Peyer's patch (tissue), 4 donors: ENCODE measurements at regions not wholly inside any gene's neighbourhood (a gene's known extent, or its start where the extent isn't known, plus 50 kb on each side); places are given as distances from the start of the nearest gene placed in this dataset.

ENCODE experiments used
- DNase-seq, 3 donors: peaks; one replicate each; pipeline ENCODE4 v3.0.0-alpha.2; 2017 to 2019
- H3K27ac ChIP-seq, 4 donors: fragments of 200-600 bp; sonication (generic); one replicate each; pipeline ENCODE4 v1.5.1; 2016 to 2019
- H3K27me3 ChIP-seq, 2 donors: fragments of 200-600 bp; sonication (generic); one replicate each; pipeline ENCODE4 v1.5.1; 2019
- H3K36me3 ChIP-seq, 3 donors: fragments of 200-600 bp; sonication (generic); one replicate each; pipeline ENCODE4 v1.5.1; 2016 to 2019
- H3K4me1 ChIP-seq, 4 donors: fragments of 200-600 bp; sonication (generic); one replicate each; pipeline ENCODE4 v1.5.1; 2016 to 2019
- H3K4me3 ChIP-seq, 4 donors: fragments of 200-600 bp; sonication (generic); 1 replicate in 3 of 4; 2 replicates in 1 of 4; pipeline ENCODE4 v1.5.1; 2016 to 2019; ENCODE audit warnings: mild to moderate bottlenecking in 1 of 4
- H3K9me3 ChIP-seq, 4 donors: fragments of 200-600 bp; sonication (generic); one replicate each; pipeline ENCODE4 v1.5.1; 2016 to 2019; ENCODE audit warnings: mild to moderate bottlenecking in 1 of 4
- POLR2A ChIP-seq, 2 donors: fragments of 450-650 bp; IDR thresholded peaks; one replicate each; pipeline ENCODE4 v1.5.1; 2017; ENCODE audit warnings: antibody characterized with exemption in 2 of 2, mild to moderate bottlenecking in 2 of 2, moderate library complexity in 2 of 2
- TF ChIP-seq, protein P1 (sequence below), 6 experiments: fragments of 450-650 bp in 4 of 6; fragments of 200-600 bp in 2 of 6; sonication (generic) in 1 of 6; IDR thresholded peaks; one replicate each; pipeline ENCODE4 v1.5.1; 2017 to 2019; ENCODE audit warnings: antibody characterized with exemption in 6 of 6, mild to moderate bottlenecking in 3 of 6, moderate library complexity in 1 of 6

DNA sequence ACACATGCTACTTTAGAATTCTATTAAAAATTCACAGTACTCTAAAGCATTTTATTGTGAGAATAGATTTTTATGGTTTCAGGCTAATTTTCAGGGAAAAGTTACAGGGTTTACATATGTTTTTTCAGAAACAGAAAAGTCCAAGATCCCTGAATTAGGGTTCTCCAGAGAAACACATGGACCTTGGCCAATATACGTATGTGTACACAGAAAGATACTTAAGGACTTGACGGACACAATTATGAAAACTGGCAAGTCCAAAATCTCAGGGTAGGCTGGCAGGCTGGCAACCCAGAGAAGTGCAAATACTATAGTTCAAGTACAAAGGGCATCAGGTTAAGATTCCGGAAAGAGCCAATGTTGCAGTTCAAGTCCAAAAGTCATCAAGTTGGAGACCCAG, 1897.8 kb upstream of the PCDH10 start:
- Histone ChIP-seq H3K27ac (no peak overlapping the region), H3K36me3 (no peaks in the 10 kb centered on the region), H3K9me3 (no peaks in the 10 kb centered on the region), H3K4me3 (no peak overlapping the region), H3K27me3 (no peaks in the 10 kb centered on the region), H3K4me1 (no peaks in the 10 kb centered on the region)
- no peak for DNase-seq
- TF ChIP-seq, protein P1, sequence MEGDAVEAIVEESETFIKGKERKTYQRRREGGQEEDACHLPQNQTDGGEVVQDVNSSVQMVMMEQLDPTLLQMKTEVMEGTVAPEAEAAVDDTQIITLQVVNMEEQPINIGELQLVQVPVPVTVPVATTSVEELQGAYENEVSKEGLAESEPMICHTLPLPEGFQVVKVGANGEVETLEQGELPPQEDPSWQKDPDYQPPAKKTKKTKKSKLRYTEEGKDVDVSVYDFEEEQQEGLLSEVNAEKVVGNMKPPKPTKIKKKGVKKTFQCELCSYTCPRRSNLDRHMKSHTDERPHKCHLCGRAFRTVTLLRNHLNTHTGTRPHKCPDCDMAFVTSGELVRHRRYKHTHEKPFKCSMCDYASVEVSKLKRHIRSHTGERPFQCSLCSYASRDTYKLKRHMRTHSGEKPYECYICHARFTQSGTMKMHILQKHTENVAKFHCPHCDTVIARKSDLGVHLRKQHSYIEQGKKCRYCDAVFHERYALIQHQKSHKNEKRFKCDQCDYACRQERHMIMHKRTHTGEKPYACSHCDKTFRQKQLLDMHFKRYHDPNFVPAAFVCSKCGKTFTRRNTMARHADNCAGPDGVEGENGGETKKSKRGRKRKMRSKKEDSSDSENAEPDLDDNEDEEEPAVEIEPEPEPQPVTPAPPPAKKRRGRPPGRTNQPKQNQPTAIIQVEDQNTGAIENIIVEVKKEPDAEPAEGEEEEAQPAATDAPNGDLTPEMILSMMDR (IDR thresholded peaks at IDR 0.05): no peak
- TF ChIP-seq POLR2A (IDR thresholded peaks at IDR 0.05): no peak

DNA sequence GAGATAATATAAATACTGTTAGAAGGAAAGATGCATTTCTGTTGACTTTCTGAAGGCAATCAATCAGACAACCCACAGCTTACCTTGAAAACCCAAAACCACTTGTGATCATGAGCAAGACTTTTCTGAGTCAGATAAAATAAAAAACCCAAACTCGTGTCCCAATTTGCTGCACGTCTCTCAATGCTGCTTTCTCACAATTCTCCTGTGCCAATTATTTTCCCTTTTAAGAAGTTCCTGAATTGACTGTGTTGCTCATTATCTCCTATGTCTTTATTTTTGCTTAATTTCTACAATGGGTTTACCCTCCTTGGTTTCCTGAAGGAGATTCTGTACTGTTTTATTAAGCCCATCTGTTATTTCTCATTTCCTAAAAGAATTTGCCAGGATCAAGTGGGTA, 1891.9 kb upstream of the PCDH10 start:
- H3K4me3 ChIP-seq: no peak overlapping the region
- no peaks in the 10 kb centered on the region for H3K9me3 ChIP-seq
- H3K36me3 ChIP-seq: no peaks in the 10 kb centered on the region
- no peak overlapping the region for H3K27ac ChIP-seq
- no peak for DNase-seq
- TF ChIP-seq, protein P1 (IDR thresholded peaks at IDR 0.05): no peak
- no peak for TF ChIP-seq POLR2A (IDR thresholded peaks at IDR 0.05)
- no peaks in the 10 kb centered on the region for H3K4me1 ChIP-seq
- H3K27me3 ChIP-seq: no peaks in the 10 kb centered on the region

DNA sequence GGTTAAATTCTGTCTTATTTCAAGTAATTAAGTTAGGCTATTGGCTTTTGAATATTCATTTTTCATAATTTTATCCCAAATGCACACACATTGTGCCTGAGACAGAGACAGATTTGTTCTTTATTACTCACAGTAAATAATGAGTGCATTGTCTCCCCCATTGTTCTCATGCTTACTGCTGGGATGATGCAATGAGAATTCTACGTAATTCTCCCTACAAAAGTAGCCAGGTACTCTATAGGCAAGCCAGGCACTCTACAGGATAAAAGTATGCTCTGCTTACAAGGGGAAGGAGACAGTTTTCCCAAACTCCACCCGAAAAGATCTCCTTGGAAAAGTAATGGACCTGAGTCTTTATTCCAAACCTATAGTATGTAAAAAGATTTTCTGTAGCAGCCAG, 1890.7 kb upstream of the PCDH10 start:
- Histone ChIP-seq H3K36me3 (no peaks in the 10 kb centered on the region), H3K9me3 (no peaks in the 10 kb centered on the region), H3K27me3 (no peaks in the 10 kb centered on the region), H3K4me1 (no peaks in the 10 kb centered on the region), H3K4me3 (no peak overlapping the region), H3K27ac (no peak overlapping the region)
- TF ChIP-seq, protein P1 (IDR thresholded peaks at IDR 0.05): no peak
- TF ChIP-seq POLR2A (IDR thresholded peaks at IDR 0.05): no peak
- DNase-seq: no peak

GRCh38 chr4:131288441-131288840, 1860.7 kb upstream of the PCDH10 start:
- no peak overlapping the region for H3K4me3 ChIP-seq
- H3K27me3 ChIP-seq: no peaks in the 10 kb centered on the region
- peaks cover 0 to 5% (median 0%) of the 10 kb centered on the region in 4 donors for H3K9me3 ChIP-seq
- H3K36me3 ChIP-seq: no peaks in the 10 kb centered on the region
- DNase-seq: no peak
- no peaks in the 10 kb centered on the region for H3K4me1 ChIP-seq
- H3K27ac ChIP-seq: no peak overlapping the region
- no peak for TF ChIP-seq POLR2A (IDR thresholded peaks at IDR 0.05)
- TF ChIP-seq, protein P1 (IDR thresholded peaks at IDR 0.05): no peak

GRCh38 chr4:131296192-131296591, 1852.9 kb upstream of the PCDH10 start:
- Histone ChIP-seq H3K4me1 (no peaks in the 10 kb centered on the region), H3K9me3 (no peaks in the 10 kb centered on the region), H3K4me3 (no peak overlapping the region), H3K27me3 (no peaks in the 10 kb centered on the region), H3K27ac (no peak overlapping the region), H3K36me3 (no peaks in the 10 kb centered on the region)
- TF ChIP-seq, protein P1 (IDR thresholded peaks at IDR 0.05): no peak
- no peak for TF ChIP-seq POLR2A (IDR thresholded peaks at IDR 0.05)
- DNase-seq: no peak

GRCh38 chr4:131302108-131302507, 1847.0 kb upstream of the PCDH10 start:
- no peak for DNase-seq
- H3K27me3 ChIP-seq: no peaks in the 10 kb centered on the region
- no peak overlapping the region for H3K4me3 ChIP-seq
- no peaks in the 10 kb centered on the region for H3K36me3 ChIP-seq
- TF ChIP-seq, protein P1 (IDR thresholded peaks at IDR 0.05): no peak
- TF ChIP-seq POLR2A (IDR thresholded peaks at IDR 0.05): no peak
- H3K9me3 ChIP-seq: no peaks in the 10 kb centered on the region
- H3K4me1 ChIP-seq: no peaks in the 10 kb centered on the region
- H3K27ac ChIP-seq: no peak overlapping the region
